Psoas muscle (tissue), 7 donors: ENCODE measurements at regions not wholly inside any gene's neighbourhood (a gene's known extent, or its start where the extent isn't known, plus 50 kb on each side); places are given as distances from the start of the nearest gene placed in this dataset.
A peak's percentile ranks its signal among the peaks of the same experiment; 100 is the strongest.

Source experiments
- ATAC-seq, 4 donors: fragments of 200-7000 bp; cut with Tn5 transposase; one replicate each; pipeline ENCODE4 v1.9.1; 2020; ENCODE audit warnings: moderate library complexity in 3 of 4, mild to moderate bottlenecking in 2 of 4
- DNase-seq, 2 donors: peaks; one replicate each; pipeline ENCODE4 v3.0.0-alpha.2; 2020
- H3K27ac ChIP-seq: fragments of 200-600 bp; one replicate; pipeline ENCODE4 v1.8.0; 2022
- H3K27me3 ChIP-seq, 3 donors: fragments of 200-600 bp in 1 of 3; one replicate each; pipeline versions ENCODE4 v1.6.1 to v1.8.0; 2013 to 2022; ENCODE audit warnings: low read length in 2 of 3, mild to moderate bottlenecking in 2 of 3, moderate library complexity in 1 of 3; ENCODE audit not compliant: insufficient read depth in 3 of 3
- H3K36me3 ChIP-seq, 2 donors: fragments of 200-600 bp in 1 of 2; one replicate each; pipeline versions ENCODE4 v1.6.1 to v1.8.0; 2013 to 2022; ENCODE audit warnings: low read depth in 1 of 2, mild to moderate bottlenecking in 1 of 2, moderate library complexity in 1 of 2; ENCODE audit not compliant: insufficient read depth in 1 of 2
- H3K4me1 ChIP-seq: fragments of 200-600 bp; one replicate; pipeline ENCODE4 v1.8.0; 2022
- H3K4me3 ChIP-seq: fragments of 200-600 bp; one replicate; pipeline ENCODE4 v1.8.0; 2022; ENCODE audit warnings: mild to moderate bottlenecking
- H3K9me3 ChIP-seq: fragments of 200-600 bp; one replicate; pipeline ENCODE4 v1.8.0; 2022
- WGBS, 3 donors: extraction: QIAGEN DNeasy Blood & Tissue Kit; methylation state at CpG; one replicate each; pipeline versions ENCODE4 v1.1.6 to v1.1.7; 2013; 5-methylcytosine and 5-hydroxymethylcytosine counted together
- intact Hi-C, 2 donors: fragments of 100-400 bp; cut with DNase I; formaldehyde crosslinking; loops; one replicate each; pipeline versions ENCODE4 v1.11.0 to v1.14.2; 2022
- TF ChIP-seq, protein P1 (sequence below): fragments of 200-600 bp; IDR thresholded peaks from one replicate; pipeline ENCODE4 v1.8.0; 2022; ENCODE audit warnings: antibody characterized with exemption
- donor health status: healthy with polysubstance abuse.
- donor health status: DM: no; HTN: no; CAD: no; lungs with moderate emphysema.
- donor health status: Bipolar disorder and iron deficiency.
- donor health status: healthy.
- donor health status: DM: yes; HTN: yes; CAD: no.
- donor health status: DM: no; HTN: no; CAD: no.
- donor health status: DM: yes; HTN: yes; CAD: no.

DNA sequence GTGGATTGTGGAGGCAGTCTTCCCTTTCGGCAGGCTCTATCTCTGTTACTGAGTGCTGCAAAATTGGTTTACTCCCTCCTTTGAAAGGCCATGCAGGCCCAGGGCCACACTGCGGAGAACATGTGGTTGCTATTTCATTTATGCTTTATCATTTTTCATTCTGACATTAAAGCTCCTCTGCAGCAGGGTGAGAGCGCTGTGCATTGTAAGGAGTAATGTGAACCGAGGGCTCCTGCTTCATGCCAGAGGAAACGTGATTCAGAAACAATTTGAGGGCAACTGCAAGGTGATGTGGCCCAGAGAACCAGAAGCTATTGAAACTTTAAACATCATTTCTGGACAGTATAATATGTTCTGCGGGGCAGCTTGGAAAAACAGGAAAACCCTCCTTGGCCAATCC lies 341.6 kb upstream of the NT5C1B start:
- WGBS, 3 donors = 63 to 72% (median 65%) methylated on average over 6 of the region's 6 CpGs
- Histone ChIP-seq H3K27ac (no peak overlapping the region), H3K36me3 (no peaks in the 10 kb centered on the region), H3K9me3 (no peaks in the 10 kb centered on the region), H3K4me1 (peaks cover 5% of the 10 kb centered on the region), H3K27me3 (no peaks in the 10 kb centered on the region), H3K4me3 (no peak overlapping the region)
- no peak for ATAC-seq
- DNase-seq = no peak
- TF ChIP-seq, protein P1, sequence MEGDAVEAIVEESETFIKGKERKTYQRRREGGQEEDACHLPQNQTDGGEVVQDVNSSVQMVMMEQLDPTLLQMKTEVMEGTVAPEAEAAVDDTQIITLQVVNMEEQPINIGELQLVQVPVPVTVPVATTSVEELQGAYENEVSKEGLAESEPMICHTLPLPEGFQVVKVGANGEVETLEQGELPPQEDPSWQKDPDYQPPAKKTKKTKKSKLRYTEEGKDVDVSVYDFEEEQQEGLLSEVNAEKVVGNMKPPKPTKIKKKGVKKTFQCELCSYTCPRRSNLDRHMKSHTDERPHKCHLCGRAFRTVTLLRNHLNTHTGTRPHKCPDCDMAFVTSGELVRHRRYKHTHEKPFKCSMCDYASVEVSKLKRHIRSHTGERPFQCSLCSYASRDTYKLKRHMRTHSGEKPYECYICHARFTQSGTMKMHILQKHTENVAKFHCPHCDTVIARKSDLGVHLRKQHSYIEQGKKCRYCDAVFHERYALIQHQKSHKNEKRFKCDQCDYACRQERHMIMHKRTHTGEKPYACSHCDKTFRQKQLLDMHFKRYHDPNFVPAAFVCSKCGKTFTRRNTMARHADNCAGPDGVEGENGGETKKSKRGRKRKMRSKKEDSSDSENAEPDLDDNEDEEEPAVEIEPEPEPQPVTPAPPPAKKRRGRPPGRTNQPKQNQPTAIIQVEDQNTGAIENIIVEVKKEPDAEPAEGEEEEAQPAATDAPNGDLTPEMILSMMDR = no peak
- intact Hi-C loops = no loop called here

DNA sequence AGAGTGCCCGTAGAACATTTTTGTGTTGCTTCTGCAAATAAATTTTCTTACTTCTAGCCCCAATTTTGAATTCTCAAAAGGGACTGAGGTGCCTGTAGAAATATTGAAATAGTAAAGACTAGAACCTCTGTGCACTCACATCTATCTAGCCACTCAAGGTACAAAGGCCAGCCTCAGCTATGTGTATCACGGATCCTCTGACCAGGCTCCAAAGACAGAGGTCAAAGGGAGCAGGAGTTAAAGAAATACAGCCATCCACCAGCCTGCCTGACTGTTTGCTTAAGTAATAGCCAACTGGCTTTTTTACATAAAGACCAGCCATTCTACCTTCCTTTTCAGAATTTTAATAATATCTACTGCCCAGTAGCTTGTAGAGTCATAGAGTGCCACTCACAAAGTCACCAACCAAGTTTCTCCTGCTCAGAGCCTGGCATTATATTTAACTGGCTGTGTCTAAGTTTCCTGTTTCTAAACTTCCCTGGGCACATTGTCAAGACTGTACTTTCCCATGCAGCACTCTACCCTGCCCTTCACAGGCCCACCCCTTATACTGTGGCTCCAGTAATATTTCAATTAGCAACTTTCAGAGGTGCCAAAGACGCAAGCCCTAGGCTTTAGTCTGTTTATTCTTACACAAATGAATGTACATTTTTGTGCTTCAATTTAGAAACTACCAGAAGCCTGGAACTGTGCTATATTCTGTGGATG lies 338.3 kb upstream of the NT5C1B start:
- no peak for DNase-seq
- WGBS, 3 donors = 52 to 76% (median 60%) methylated on average over 3 of the region's 3 CpGs
- Histone ChIP-seq H3K27me3 (no peaks in the 10 kb centered on the region), H3K36me3 (no peaks in the 10 kb centered on the region), H3K9me3 (no peaks in the 10 kb centered on the region), H3K4me1 (peaks cover 19% of the 10 kb centered on the region), H3K4me3 (no peak overlapping the region), H3K27ac (no peak overlapping the region)
- ATAC-seq = peak in 3 of 4 donors; percentile 35 to 66 (median 57)
- intact Hi-C loops = no loop called here
- TF ChIP-seq, protein P1 = no peak

DNA sequence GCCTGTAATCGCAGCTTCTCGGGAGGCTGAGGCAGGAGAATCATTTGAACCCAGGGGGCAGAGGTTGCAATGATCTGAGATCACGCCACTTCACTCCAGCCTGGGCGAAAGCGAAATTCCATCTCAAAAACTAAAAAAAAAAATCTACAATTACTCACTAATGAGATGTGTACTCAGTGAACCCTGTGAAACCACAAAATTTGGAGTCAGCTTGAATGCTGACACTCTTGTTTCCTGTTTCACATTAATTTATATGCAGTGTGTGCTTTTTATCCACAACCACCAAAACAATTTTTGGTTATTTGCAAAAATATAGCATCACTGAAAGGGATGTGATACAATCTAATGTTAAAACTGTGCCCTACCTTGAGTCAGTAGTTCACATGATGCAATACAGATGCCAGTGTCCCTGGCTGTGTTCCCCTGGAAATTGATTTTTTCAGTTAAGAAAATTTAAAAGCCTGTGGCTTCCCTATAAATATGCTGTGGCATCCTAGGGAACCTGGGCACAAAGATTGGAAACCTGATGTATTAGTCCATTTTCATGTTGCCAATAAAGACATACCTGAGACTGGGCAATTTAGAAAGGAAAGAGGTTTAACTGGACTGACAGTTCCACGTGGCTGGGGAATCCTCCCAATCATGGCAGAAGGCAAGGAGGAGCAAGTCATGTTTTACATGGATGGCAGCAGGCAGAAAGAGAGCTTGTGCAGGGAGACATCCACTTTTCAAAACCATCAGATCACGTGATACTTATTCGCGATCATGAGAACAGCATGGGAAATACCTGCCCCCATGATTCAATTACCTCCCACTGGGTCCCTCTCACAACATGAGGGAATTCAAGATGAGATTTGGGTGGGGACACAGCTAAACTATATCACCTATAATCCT lies 337.5 kb upstream of the NT5C1B start:
- intact Hi-C loops = no loop called here

DNA sequence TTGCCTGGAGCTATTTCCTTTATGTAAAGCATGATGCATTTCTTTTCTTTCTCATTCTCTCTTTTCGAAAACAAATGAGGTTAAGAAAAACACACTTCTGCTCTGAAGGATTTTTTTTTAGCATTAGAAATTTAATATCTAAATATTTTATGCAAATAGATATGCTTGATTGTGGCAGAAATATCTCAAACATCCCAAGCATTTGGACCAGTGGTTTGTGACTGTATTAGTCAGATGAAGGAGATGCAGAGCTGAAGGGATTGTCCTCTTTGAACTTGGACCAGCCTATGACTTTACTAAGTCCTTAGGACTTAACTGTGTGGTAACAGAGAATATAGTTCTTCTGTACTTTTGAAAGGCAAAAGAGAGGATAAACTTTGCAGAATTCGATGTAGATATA lies 335.9 kb upstream of the NT5C1B start:
- peak in 3 of 4 donors; percentile 61 to 70 (median 66) for ATAC-seq
- intact Hi-C loops = no loop called here

More for the DNA sequence above, 337.5 kb upstream of the NT5C1B start:
- Histone ChIP-seq H3K27ac (no peak overlapping the region), H3K4me3 (no peak overlapping the region), H3K9me3 (no peaks in the 10 kb centered on the region), H3K27me3 (no peaks in the 10 kb centered on the region), H3K36me3 (no peaks in the 10 kb centered on the region), H3K4me1 (peaks cover 13% of the 10 kb centered on the region)
- no peak for DNase-seq
- TF ChIP-seq, protein P1 = no peak
- no peak for ATAC-seq
- WGBS, 3 donors = 93 to 95% (median 94%) methylated on average over 9 of the region's 9 CpGs

More for the DNA sequence above, 335.9 kb upstream of the NT5C1B start:
- Histone ChIP-seq H3K9me3 (no peaks in the 10 kb centered on the region), H3K4me1 (peaks cover 13% of the 10 kb centered on the region), H3K36me3 (no peaks in the 10 kb centered on the region), H3K4me3 (no peak overlapping the region), H3K27me3 (no peaks in the 10 kb centered on the region), H3K27ac (no peak overlapping the region)
- TF ChIP-seq, protein P1 = no peak
- WGBS, 3 donors = 28 to 48% (median 42%) methylated on average over 2 of the region's 2 CpGs
- DNase-seq = no peak
